ENCODE measurements at regions not wholly inside any gene's neighbourhood (a gene's known extent, or its start where the extent isn't known, plus 50 kb on each side); places are given as distances from the start of the nearest gene placed in this dataset.

GRCh38 chr21:27690426-27690825 lies 723.5 kb upstream of the ADAMTS5 start:
- DNase-seq (ENCODE audit: low read depth, low spot score): no peak
- Histone ChIP-seq H4K20me1 (ENCODE audit: control insufficient read depth, extremely low read depth, insufficient read depth, low read length) (no peaks in the 10 kb centered on the region), H3K4me3 (ENCODE audit: control insufficient read depth in 2 of 3, extremely low read depth in 1 of 3, insufficient read depth in 2 of 3, low read depth in 1 of 3, low read length in 3 of 3) (no peak overlapping the region), H3K4me1 (ENCODE audit: control insufficient read depth, extremely low read depth, insufficient read depth, low read length) (peaks cover 9% of the 10 kb centered on the region), H3K36me3 (ENCODE audit: control insufficient read depth in 2 of 2, extremely low read depth in 1 of 2, insufficient read depth in 2 of 2, low read length in 2 of 2) (no peaks in the 10 kb centered on the region), H3K27me3 (ENCODE audit: control insufficient read depth, extremely low read depth, insufficient read depth, low read length) (no peaks in the 10 kb centered on the region), H3K9me1 (ENCODE audit: control insufficient read depth, extremely low read depth, insufficient read depth, low read length) (no peaks in the 10 kb centered on the region), H3K9ac (ENCODE audit: control insufficient read depth, extremely low read depth, insufficient read depth, low read length) (no peak overlapping the region), H3K27ac (ENCODE audit: control insufficient read depth, insufficient read depth, low read length) (no peak overlapping the region), H2AFZ (ENCODE audit: control insufficient read depth, low read length) (no peak overlapping the region), H3K79me2 (ENCODE audit: control insufficient read depth, insufficient read depth, low read length) (no peaks in the 10 kb centered on the region), H3K9me3 (ENCODE audit: control insufficient read depth, low read depth, low read length) (peaks cover 2% of the 10 kb centered on the region), H3K4me2 (ENCODE audit: control insufficient read depth, extremely low read depth, insufficient read depth, low read depth, low read length) (no peak overlapping the region)
- FAIRE-seq: no peak
- no peak for TF ChIP-seq CTCF (optimal IDR thresholded peaks at IDR 0.05 in 1 of 3, IDR thresholded peaks at IDR 0.05 in 1 of 3, conservative IDR thresholded peaks at IDR 0.05 in 1 of 3; ENCODE audit: extremely low read depth in 1 of 3, insufficient read depth in 2 of 3, low read length in 3 of 3)
- no peak for TF ChIP-seq EZH2 (IDR thresholded peaks at IDR 0.05; ENCODE audit: low read length)
- dilution Hi-C loops (cut with MboI; ENCODE audit: extremely low pct_ligation_motif_present, low sequenced_read_pairs): no loop called here

GRCh38 chr21:27688773-27689172 lies 721.9 kb upstream of the ADAMTS5 start:
- Histone ChIP-seq H2AFZ (ENCODE audit: control insufficient read depth, low read length) (no peak overlapping the region), H3K36me3 (ENCODE audit: control insufficient read depth in 2 of 2, extremely low read depth in 1 of 2, insufficient read depth in 2 of 2, low read length in 2 of 2) (no peaks in the 10 kb centered on the region), H3K9ac (ENCODE audit: control insufficient read depth, extremely low read depth, insufficient read depth, low read length) (no peak overlapping the region), H3K27ac (ENCODE audit: control insufficient read depth, insufficient read depth, low read length) (no peak overlapping the region), H3K79me2 (ENCODE audit: control insufficient read depth, insufficient read depth, low read length) (no peaks in the 10 kb centered on the region), H3K27me3 (ENCODE audit: control insufficient read depth, extremely low read depth, insufficient read depth, low read length) (no peaks in the 10 kb centered on the region), H3K9me1 (ENCODE audit: control insufficient read depth, extremely low read depth, insufficient read depth, low read length) (no peaks in the 10 kb centered on the region), H3K4me2 (ENCODE audit: control insufficient read depth, extremely low read depth, insufficient read depth, low read depth, low read length) (no peak overlapping the region), H4K20me1 (ENCODE audit: control insufficient read depth, extremely low read depth, insufficient read depth, low read length) (no peaks in the 10 kb centered on the region), H3K4me3 (ENCODE audit: control insufficient read depth in 2 of 3, extremely low read depth in 1 of 3, insufficient read depth in 2 of 3, low read depth in 1 of 3, low read length in 3 of 3) (no peak overlapping the region), H3K4me1 (ENCODE audit: control insufficient read depth, extremely low read depth, insufficient read depth, low read length) (peaks cover 9% of the 10 kb centered on the region), H3K9me3 (ENCODE audit: control insufficient read depth, low read depth, low read length) (peaks cover 2% of the 10 kb centered on the region)
- TF ChIP-seq EZH2 (IDR thresholded peaks at IDR 0.05; ENCODE audit: low read length): no peak
- DNase-seq (ENCODE audit: low read depth, low spot score): no peak
- no peak for FAIRE-seq
- dilution Hi-C loops (cut with MboI; ENCODE audit: extremely low pct_ligation_motif_present, low sequenced_read_pairs): no loop called here

GRCh38 chr21:27683292-27683691 lies 716.4 kb upstream of the ADAMTS5 start:
- no peak overlapping the region for H3K4me3 ChIP-seq (ENCODE audit: control insufficient read depth in 2 of 3, extremely low read depth in 1 of 3, insufficient read depth in 2 of 3, low read depth in 1 of 3, low read length in 3 of 3)
- no peaks in the 10 kb centered on the region for H4K20me1 ChIP-seq (ENCODE audit: control insufficient read depth, extremely low read depth, insufficient read depth, low read length)
- no peak overlapping the region for H2AFZ ChIP-seq (ENCODE audit: control insufficient read depth, low read length)
- peak; percentile 44 for DNase-seq (ENCODE audit: low read depth, low spot score)
- no peaks in the 10 kb centered on the region for H3K79me2 ChIP-seq (ENCODE audit: control insufficient read depth, insufficient read depth, low read length)
- no peaks in the 10 kb centered on the region for H3K36me3 ChIP-seq (ENCODE audit: control insufficient read depth in 2 of 2, extremely low read depth in 1 of 2, insufficient read depth in 2 of 2, low read length in 2 of 2)
- peak overlapping the region; percentile 76 for H3K27ac ChIP-seq (ENCODE audit: control insufficient read depth, insufficient read depth, low read length)
- peak overlapping the region; percentile 25 for H3K4me2 ChIP-seq (ENCODE audit: control insufficient read depth, extremely low read depth, insufficient read depth, low read depth, low read length)
- dilution Hi-C loops (cut with MboI; ENCODE audit: extremely low pct_ligation_motif_present, low sequenced_read_pairs): no loop called here
- no peak overlapping the region for H3K9ac ChIP-seq (ENCODE audit: control insufficient read depth, extremely low read depth, insufficient read depth, low read length)
- no peaks in the 10 kb centered on the region for H3K27me3 ChIP-seq (ENCODE audit: control insufficient read depth, extremely low read depth, insufficient read depth, low read length)
- peak; percentile 52 for FAIRE-seq
- no peaks in the 10 kb centered on the region for H3K9me3 ChIP-seq (ENCODE audit: control insufficient read depth, low read depth, low read length)
- no peak for TF ChIP-seq CTCF (optimal IDR thresholded peaks at IDR 0.05 in 1 of 3, IDR thresholded peaks at IDR 0.05 in 1 of 3, conservative IDR thresholded peaks at IDR 0.05 in 1 of 3; ENCODE audit: extremely low read depth in 1 of 3, insufficient read depth in 2 of 3, low read length in 3 of 3)
- no peak for TF ChIP-seq EZH2 (IDR thresholded peaks at IDR 0.05; ENCODE audit: low read length)
- peaks cover 28% of the 10 kb centered on the region for H3K4me1 ChIP-seq (ENCODE audit: control insufficient read depth, extremely low read depth, insufficient read depth, low read length)
- H3K9me1 ChIP-seq (ENCODE audit: control insufficient read depth, extremely low read depth, insufficient read depth, low read length): no peaks in the 10 kb centered on the region
